GM21723 (cell line): ENCODE measurements at regions not wholly inside any gene's neighbourhood (a gene's known extent, or its start where the extent isn't known, plus 50 kb on each side); places are given as distances from the start of the nearest gene placed in this dataset.
A peak's percentile ranks its signal among the peaks of the same experiment; 100 is the strongest.

Experiments used
- ATAC-seq: cut with Tn5 transposase; IDR thresholded peaks from one replicate; pipeline ENCODE4 v1.9.1; 2021; ENCODE audit warnings: mild to moderate bottlenecking, moderate library complexity; ENCODE audit not compliant: unreplicated experiment

GRCh38 chr5:168147568-168148360 lies 143.7 kb upstream of the WWC1 start:
- no peak for ATAC-seq

DNA sequence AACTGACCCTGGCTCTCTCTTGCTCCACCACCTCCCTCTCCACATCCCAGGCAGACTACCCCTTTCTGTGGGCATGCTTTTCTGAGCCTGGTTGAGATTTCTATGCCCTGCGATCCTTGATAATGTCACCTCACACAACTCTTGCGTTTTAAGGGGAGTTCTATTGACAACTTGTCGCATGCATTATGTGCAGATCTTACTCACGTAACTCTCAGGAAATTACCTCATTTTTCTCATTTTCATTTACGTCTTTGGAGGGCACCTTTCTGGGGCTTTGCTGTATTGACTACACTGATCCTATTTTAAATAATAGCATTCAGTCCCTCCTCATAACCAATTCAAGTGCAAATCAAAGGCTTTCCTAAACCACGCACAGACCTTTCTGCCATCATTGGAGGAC lies 140.4 kb upstream of the WWC1 start:
- ATAC-seq = no peak

DNA sequence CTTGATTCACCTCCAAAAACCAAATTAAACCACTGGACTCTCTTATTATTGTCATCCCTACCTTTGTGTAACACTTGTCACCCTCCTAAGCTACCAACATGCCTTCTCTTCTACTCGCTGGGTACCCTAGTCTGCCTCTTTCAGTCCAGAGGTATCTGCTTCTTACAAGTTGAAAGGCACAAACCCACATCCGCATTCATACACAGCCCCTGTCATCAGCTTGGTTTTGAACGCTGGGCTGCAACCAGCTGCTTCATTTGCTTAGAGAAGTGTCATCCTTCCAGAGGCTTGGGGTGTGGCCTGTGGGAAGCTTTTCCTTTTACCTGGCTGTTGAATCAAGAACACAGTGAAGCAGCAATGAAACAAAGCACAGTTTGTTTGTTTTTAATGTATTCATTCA lies 138.8 kb upstream of the WWC1 start:
- no peak for ATAC-seq

GRCh38 chr5:168153263-168153875 lies 138.1 kb upstream of the WWC1 start:
- no peak for ATAC-seq

GRCh38 chr5:168153876-168154270 lies 137.6 kb upstream of the WWC1 start:
- ATAC-seq = no peak

DNA sequence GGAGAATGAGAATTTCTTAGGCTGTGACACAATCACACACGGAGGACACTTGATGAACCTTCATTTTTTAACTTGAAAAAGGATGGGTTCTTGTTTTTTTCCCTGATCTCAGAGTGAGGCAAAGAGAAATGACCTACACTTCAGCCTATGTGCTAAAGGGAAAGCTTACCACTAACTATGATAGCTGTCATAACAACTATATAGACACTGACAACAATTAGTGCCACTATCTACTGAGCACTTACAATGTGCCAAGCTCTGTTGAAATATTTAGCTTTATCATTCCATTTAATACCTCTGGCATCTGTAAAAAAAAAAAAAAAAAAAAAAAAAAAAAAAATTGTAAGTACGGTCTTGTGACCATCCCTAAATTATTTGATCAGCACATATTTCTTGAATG lies 135.9 kb upstream of the WWC1 start:
- ATAC-seq = no peak

- no peak for ATAC-seq
Observed at GRCh38 chr5:168156170-168156569, 135.3 kb upstream of the WWC1 start.

- ATAC-seq = no peak
Observed at GRCh38 chr5:168157141-168157540, 134.3 kb upstream of the WWC1 start.

GRCh38 chr5:168159425-168159824 lies 132.0 kb upstream of the WWC1 start:
- peak; percentile 63 for ATAC-seq

DNA sequence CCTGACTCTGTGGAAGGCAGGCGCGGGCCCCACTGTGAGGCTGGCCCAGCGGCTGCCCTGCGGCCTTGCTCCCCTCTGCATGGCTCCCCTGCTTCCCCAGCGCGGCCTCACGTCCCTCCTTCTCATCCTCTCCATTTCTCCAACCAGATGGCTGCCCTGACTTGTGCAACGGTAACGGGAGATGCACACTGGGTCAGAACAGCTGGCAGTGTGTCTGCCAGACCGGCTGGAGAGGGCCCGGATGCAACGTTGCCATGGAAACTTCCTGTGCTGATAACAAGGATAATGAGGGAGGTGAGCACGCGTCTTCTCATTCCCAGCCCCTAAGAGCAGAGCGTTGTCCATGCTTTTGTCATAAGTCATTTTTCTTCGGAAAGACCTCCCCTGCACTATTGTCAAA lies 129.0 kb upstream of the WWC1 start:
- no peak for ATAC-seq

GRCh38 chr5:168163966-168164365 lies 127.5 kb upstream of the WWC1 start:
- no peak for ATAC-seq

DNA sequence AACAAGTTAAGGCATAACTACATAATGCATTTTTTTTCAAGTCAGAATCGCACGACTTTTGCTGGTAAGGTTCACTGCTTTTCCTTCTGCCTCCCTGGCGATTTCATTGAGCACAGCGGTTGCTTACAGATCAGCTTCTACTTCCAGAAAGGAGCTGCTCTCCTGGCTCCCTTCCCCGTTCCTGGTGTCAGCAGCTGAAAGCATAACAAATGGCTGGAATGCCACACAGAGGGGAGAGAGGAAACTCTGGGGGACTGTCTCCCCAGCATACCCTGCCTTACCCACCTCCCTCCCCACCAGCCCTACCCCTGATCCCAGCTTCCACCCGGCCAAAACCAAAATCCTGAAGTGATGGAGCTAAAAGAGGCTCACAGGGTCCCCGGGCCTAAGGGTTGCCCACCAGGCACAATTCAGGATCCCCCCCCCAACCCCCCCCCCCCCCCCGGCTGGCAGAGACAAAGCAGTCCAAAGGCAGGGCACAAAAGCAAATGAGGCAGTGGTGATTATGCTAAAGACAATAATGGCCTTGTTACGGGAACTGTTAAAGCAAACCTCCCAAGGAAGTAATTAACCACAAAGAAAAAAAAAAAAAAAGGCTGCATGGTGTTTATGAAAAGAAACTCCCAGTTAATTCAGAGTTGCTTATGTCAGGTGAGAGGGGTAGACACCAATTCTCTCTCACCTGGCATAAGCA lies 126.1 kb upstream of the WWC1 start:
- no peak for ATAC-seq

DNA sequence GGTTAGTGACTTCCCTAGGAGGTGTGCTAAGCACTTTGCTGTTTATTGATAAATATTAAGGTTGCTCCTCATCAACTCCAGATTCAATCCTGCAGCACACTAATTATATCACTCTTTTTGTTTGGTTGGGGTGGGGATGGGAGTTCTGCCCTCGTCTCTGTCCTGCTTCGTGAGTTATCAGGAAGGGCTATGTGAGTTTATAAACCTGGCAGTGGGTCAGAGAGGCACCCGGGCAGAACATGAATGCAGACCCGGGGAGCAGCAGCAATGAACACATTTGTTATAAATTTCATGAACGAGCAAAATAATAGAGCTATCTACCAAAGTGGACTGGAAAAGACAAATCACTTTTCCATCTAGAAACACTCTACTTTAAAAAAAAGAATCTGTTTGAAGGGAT lies 125.5 kb upstream of the WWC1 start:
- ATAC-seq = no peak

DNA sequence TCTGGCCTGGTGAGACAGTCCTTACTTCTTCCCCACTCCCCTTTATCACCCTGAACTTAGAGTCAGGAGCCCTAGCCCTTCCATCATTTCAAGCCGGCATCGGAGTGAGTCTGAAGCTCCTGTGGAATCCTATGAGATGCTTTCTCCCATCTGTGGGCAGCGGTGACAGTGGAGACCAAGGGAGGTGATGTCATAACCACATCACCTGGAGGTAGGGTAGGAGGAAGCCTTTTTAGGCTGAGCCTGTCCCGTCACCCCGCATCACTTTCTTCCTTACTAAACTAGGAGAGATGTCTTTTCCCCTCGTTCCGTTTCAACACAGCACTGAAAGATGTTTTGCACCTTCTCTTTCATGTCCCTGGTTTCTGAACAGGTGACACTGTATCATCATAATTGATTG lies 124.1 kb upstream of the WWC1 start:
- no peak for ATAC-seq

- ATAC-seq = no peak
Observed at GRCh38 chr5:168168978-168169698, 122.3 kb upstream of the WWC1 start.

DNA sequence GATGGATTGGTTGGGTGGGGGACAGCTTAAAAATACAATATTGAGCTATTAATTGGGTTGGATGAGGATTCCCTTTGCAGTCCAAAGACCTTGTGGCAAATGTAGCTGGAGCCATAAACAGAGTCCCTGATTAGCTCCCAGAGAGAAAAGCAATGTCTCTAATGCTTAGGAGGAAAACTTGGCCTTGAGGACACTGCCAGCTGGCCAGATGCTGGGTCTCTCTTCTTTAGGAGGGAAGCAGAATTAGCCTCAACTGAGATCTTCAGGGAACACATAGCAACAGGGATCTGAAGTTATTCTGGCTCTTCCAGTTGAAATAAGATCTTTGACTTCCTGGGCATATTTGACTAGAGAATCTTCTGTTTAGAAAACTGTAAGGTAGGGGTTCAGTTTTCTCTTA lies 121.7 kb upstream of the WWC1 start:
- no peak for ATAC-seq

GRCh38 chr5:168171901-168172759 lies 119.3 kb upstream of the WWC1 start:
- ATAC-seq = no peak

DNA sequence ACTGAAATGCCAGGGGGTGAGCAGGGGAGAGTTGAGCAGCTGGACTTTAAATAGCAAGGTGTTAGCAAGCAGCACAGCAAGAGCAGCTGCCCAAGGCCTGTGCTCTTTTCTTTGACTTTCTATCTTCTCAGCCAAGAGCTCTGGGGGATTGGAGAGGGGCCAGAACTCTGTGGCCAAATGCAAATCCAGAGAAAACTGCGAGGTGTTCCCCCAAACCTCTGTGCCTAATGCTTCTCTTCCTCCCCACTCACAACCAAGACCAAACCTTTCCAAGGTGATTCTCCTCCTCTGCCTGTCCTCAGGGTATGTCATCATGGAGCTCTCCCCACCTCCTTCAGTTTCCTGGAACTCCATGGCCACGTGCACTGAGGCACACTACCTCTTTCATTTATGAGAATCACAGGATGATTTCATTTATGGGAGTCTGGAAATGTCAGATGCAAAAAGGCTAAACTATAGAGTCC lies 118.7 kb upstream of the WWC1 start:
- ATAC-seq = no peak

DNA sequence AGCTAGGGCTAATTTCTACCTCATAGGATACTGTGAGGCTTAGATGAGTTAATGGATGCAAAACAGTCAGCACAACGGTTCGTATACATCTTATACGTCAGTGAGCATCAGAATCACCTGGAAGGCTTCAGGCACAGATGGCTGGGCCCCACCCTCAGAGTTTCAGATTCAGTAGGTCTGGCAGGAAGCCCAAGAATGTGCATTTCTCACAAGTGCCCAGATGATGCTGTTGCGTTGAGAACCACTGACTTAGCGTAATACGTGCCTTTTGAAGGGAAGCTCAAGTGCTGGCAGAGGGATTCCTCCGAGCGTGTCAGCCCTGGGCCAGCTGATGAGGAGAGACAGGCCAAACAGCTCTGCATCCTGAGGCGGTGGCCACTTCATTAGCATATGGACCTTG lies 117.1 kb upstream of the WWC1 start:
- no peak for ATAC-seq

DNA sequence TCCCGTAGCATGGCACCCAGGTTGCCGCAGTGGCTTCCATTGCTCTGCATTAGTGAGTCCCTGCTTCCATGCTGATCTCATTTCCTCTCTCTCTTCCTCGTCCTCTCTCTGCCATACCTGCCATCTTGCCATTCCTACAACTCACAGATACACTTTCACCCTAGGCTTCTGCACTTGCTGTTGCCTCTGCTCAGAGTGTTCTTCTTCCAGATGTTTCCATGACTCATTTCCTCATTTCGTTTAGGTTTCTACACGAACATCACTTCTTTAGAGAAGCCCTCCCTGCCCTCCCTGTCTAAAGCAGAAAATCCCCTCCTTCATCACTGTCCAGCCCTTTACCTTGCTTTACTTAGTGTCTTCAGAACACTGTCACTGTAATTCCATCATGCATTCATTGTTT lies 115.2 kb upstream of the WWC1 start:
- ATAC-seq = no peak
